ENCODE measurements at regions not wholly inside any gene's neighbourhood (a gene's known extent, or its start where the extent isn't known, plus 50 kb on each side); places are given as distances from the start of the nearest gene placed in this dataset.

DNA sequence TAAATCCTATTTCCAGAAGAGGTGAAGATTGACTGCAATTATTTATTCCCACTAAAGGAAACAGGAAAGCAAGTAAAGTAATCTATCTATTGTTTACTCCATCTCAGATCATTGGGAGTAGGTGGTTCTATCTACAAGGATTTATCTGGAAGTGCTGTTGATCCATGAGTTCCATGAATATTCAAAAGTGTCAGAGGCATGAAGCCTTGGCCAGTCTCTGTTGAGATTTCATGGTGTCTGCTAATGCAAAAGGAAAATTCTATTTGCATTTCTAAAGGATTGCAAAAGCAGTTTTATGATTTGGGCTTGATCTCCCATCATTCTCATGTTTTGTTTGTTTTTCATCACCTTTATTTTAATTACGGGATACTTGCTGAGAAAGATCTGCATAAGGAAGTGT lies 102.4 kb upstream of the ST6GAL2 start:
- TF ChIP-seq, protein P1, sequence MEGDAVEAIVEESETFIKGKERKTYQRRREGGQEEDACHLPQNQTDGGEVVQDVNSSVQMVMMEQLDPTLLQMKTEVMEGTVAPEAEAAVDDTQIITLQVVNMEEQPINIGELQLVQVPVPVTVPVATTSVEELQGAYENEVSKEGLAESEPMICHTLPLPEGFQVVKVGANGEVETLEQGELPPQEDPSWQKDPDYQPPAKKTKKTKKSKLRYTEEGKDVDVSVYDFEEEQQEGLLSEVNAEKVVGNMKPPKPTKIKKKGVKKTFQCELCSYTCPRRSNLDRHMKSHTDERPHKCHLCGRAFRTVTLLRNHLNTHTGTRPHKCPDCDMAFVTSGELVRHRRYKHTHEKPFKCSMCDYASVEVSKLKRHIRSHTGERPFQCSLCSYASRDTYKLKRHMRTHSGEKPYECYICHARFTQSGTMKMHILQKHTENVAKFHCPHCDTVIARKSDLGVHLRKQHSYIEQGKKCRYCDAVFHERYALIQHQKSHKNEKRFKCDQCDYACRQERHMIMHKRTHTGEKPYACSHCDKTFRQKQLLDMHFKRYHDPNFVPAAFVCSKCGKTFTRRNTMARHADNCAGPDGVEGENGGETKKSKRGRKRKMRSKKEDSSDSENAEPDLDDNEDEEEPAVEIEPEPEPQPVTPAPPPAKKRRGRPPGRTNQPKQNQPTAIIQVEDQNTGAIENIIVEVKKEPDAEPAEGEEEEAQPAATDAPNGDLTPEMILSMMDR (IDR thresholded peaks at IDR 0.05 in 4 of 5, conservative IDR thresholded peaks at IDR 0.05 in 1 of 5): no peak
- TF ChIP-seq POLR2A (IDR thresholded peaks at IDR 0.05): no peak

Measured in gastrocnemius medialis (tissue), 4 donors.